ENCODE measurements at regions not wholly inside any gene's neighbourhood (a gene's known extent, or its start where the extent isn't known, plus 50 kb on each side); places are given as distances from the start of the nearest gene placed in this dataset.

GRCh38 chr10:101294109-101294508 is 59.9 kb upstream of the BTRC start:
- TF ChIP-seq CTCF (IDR thresholded peaks at IDR 0.05) (no peak), POLR2A (IDR thresholded peaks at IDR 0.05) (no peak)

Data from thyroid gland (tissue), 4 donors.